ENCODE measurements at regions not wholly inside any gene's neighbourhood (a gene's known extent, or its start where the extent isn't known, plus 50 kb on each side); places are given as distances from the start of the nearest gene placed in this dataset.
"Not testable (repeated sequence)": the region's sequence is repeated elsewhere in the genome, so short reads cannot be mapped to it uniquely, and the experiment has no call there.

GRCh38 chr4:17008834-17009345 is 110.4 kb upstream of the LDB2 start:
- Histone ChIP-seq H3K9me3 (no peaks in the 10 kb centered on the region), H3K4me1 (no peaks in the 10 kb centered on the region), H3K36me3 (no peaks in the 10 kb centered on the region), H3K27me3 (no peaks in the 10 kb centered on the region), H3K4me3 (no peak overlapping the region), H3K27ac (no peak overlapping the region)
- intact Hi-C loops (cut with DNase I; ENCODE audit: low total_unique reads) (no loop called here), in situ Hi-C loops (cut with MboI; ENCODE audit: low pct_ligation_motif_present in 1 of 4, low pct_unique_long_range_greater_than_20kb in 1 of 4, low sequenced_read_pairs in 3 of 4) (no loop called here)
- no peak for TF ChIP-seq EP300 (IDR thresholded peaks at IDR 0.05; ENCODE audit: low read depth)
- TF ChIP-seq, protein P1, sequence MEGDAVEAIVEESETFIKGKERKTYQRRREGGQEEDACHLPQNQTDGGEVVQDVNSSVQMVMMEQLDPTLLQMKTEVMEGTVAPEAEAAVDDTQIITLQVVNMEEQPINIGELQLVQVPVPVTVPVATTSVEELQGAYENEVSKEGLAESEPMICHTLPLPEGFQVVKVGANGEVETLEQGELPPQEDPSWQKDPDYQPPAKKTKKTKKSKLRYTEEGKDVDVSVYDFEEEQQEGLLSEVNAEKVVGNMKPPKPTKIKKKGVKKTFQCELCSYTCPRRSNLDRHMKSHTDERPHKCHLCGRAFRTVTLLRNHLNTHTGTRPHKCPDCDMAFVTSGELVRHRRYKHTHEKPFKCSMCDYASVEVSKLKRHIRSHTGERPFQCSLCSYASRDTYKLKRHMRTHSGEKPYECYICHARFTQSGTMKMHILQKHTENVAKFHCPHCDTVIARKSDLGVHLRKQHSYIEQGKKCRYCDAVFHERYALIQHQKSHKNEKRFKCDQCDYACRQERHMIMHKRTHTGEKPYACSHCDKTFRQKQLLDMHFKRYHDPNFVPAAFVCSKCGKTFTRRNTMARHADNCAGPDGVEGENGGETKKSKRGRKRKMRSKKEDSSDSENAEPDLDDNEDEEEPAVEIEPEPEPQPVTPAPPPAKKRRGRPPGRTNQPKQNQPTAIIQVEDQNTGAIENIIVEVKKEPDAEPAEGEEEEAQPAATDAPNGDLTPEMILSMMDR (IDR thresholded peaks at IDR 0.05): no peak
- no peak for TF ChIP-seq POLR2A (IDR thresholded peaks at IDR 0.05)
- no peak for TF ChIP-seq POLR2AphosphoS5 (IDR thresholded peaks at IDR 0.05)
- WGBS, 2 donors (ENCODE audit: low coverage in 1 of 2): 75 to 79% methylated on average over 2 of the region's 2 CpGs
- DNase-seq: no peak

DNA sequence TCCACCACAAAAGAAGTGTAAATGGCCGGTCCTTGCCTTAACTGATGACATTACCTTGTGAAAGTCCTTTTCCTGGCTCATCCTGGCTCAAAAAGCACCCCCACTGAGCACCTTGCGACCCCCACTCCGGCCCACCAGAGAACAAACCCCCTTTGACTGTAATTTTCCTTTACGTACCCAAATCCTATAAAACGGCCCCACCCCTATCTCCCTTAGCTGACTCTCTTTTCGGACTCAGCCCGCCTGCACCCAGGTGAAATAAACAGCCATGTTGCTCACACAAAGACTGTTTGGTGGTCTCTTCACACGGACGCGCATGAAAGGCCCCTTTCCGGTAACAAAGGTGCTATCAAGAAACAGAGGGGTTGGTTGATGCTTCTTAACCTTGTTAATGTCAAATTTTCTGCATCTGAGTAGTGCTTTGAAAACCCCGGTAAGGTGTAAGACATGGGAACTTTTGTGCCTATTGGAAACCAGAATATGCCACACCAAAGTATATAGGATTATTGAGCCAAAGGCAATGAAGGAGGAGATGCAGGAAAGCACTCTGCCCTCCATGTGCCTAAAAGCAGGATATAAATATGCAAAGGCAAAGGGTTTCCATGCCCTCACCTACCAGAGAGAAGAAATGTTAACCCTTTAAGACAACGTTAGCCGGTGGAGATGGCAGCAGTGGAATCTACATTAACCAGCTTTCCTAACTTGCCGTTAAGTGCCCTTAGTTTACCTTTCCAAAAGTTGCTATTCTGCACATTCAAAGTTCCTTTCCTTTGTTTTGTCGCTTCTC is 105.4 kb upstream of the LDB2 start:
- 84 to 87% methylated on average over 13 to 16 of the region's 16 CpGs for WGBS, 2 donors (ENCODE audit: low coverage in 1 of 2)
- H3K4me3 ChIP-seq; H3K36me3 ChIP-seq; H3K27ac ChIP-seq; H3K9me3 ChIP-seq; H3K4me1 ChIP-seq; DNase-seq; H3K27me3 ChIP-seq; intact Hi-C loops (cut with DNase I; ENCODE audit: low total_unique reads); in situ Hi-C loops (cut with MboI; ENCODE audit: low pct_ligation_motif_present in 1 of 4, low pct_unique_long_range_greater_than_20kb in 1 of 4, low sequenced_read_pairs in 3 of 4): not testable (repeated sequence)

GRCh38 chr4:16995451-16995850 is 97.0 kb upstream of the LDB2 start:
- DNase-seq: no peak
- H3K4me3 ChIP-seq: no peak overlapping the region
- no peaks in the 10 kb centered on the region for H3K27me3 ChIP-seq
- H3K36me3 ChIP-seq: no peaks in the 10 kb centered on the region
- no peak overlapping the region for H3K27ac ChIP-seq
- 43 to 71% methylated on average over 1 of the region's 1 CpG for WGBS, 2 donors (ENCODE audit: low coverage in 1 of 2)
- in situ Hi-C loops (cut with MboI; ENCODE audit: low pct_ligation_motif_present in 1 of 4, low pct_unique_long_range_greater_than_20kb in 1 of 4, low sequenced_read_pairs in 3 of 4): no loop called here
- intact Hi-C loops (cut with DNase I; ENCODE audit: low total_unique reads): no loop called here
- no peaks in the 10 kb centered on the region for H3K4me1 ChIP-seq
- TF ChIP-seq POLR2AphosphoS5 (IDR thresholded peaks at IDR 0.05) (no peak), EP300 (IDR thresholded peaks at IDR 0.05; ENCODE audit: low read depth) (no peak), POLR2A (IDR thresholded peaks at IDR 0.05) (no peak)
- TF ChIP-seq, protein P1 (IDR thresholded peaks at IDR 0.05): no peak
- no peaks in the 10 kb centered on the region for H3K9me3 ChIP-seq

GRCh38 chr4:16993956-16994840 is 95.8 kb upstream of the LDB2 start:
- intact Hi-C loops (cut with DNase I; ENCODE audit: low total_unique reads): no loop called here
- no peaks in the 10 kb centered on the region for H3K4me1 ChIP-seq
- no peaks in the 10 kb centered on the region for H3K27me3 ChIP-seq
- in situ Hi-C loops (cut with MboI; ENCODE audit: low pct_ligation_motif_present in 1 of 4, low pct_unique_long_range_greater_than_20kb in 1 of 4, low sequenced_read_pairs in 3 of 4): no loop called here
- DNase-seq: no peak
- 50 to 59% methylated on average over 2 to 5 of the region's 5 CpGs for WGBS, 2 donors (ENCODE audit: low coverage in 1 of 2)
- no peak overlapping the region for H3K27ac ChIP-seq
- no peaks in the 10 kb centered on the region for H3K36me3 ChIP-seq
- TF ChIP-seq EP300 (IDR thresholded peaks at IDR 0.05; ENCODE audit: low read depth) (no peak), POLR2AphosphoS5 (IDR thresholded peaks at IDR 0.05) (no peak), POLR2A (IDR thresholded peaks at IDR 0.05) (no peak)
- TF ChIP-seq, protein P1 (IDR thresholded peaks at IDR 0.05): no peak
- H3K9me3 ChIP-seq: no peaks in the 10 kb centered on the region
- H3K4me3 ChIP-seq: no peak overlapping the region
